WTC11 (cell line): ENCODE measurements at regions not wholly inside any gene's neighbourhood (a gene's known extent, or its start where the extent isn't known, plus 50 kb on each side); places are given as distances from the start of the nearest gene placed in this dataset.

Experiments used
- GTF2I ChIP-seq: fragments of 250-450 bp; sonication (Bioruptor Pico); conservative IDR thresholded peaks from 2 replicates; pipeline ENCODE4 v1.4.0; 2021; ENCODE audit warnings: mild to moderate bottlenecking
- MYBL2 ChIP-seq: sonication (generic); formaldehyde crosslinking; IDR thresholded peaks from 2 replicates; pipeline ENCODE4 v1.8.1; 2023; ENCODE audit warnings: mild to moderate bottlenecking, moderate library complexity, missing genetic modification reagents
- SP1 ChIP-seq: sonication (generic); formaldehyde crosslinking; conservative IDR thresholded peaks from 2 replicates; pipeline ENCODE4 v1.8.1; 2022; ENCODE audit warnings: missing genetic modification reagents
- TF ChIP-seq, protein P1 (sequence below): sonication (generic); formaldehyde crosslinking; IDR thresholded peaks from 2 replicates; pipeline ENCODE4 v1.8.1; 2022; ENCODE audit warnings: low read depth, missing genetic modification reagents, borderline replicate concordance
- TF ChIP-seq, protein P2 (sequence below): fragments of 200-600 bp; IDR thresholded peaks from 2 replicates; pipeline ENCODE4 v1.8.0; 2022; ENCODE audit warnings: antibody characterized with exemption
- TF ChIP-seq, protein P3 (sequence below): sonication (generic); formaldehyde crosslinking; IDR thresholded peaks from 2 replicates; pipeline ENCODE4 v1.8.0; 2022; ENCODE audit warnings: mild to moderate bottlenecking, missing genetic modification reagents
- TF ChIP-seq, protein P4 (sequence below): sonication (generic); formaldehyde crosslinking; IDR thresholded peaks from 2 replicates; pipeline ENCODE4 v1.8.1; 2023; ENCODE audit warnings: mild to moderate bottlenecking, moderate library complexity, missing genetic modification reagents
- TF ChIP-seq, protein P5 (sequence below): fragments of 250-450 bp; sonication (Bioruptor Pico); IDR thresholded peaks from 2 replicates; pipeline ENCODE4 v1.9.0; 2021; ENCODE audit warnings: mild to moderate bottlenecking
- TF ChIP-seq, protein P6 (sequence below): fragments of 250-450 bp; sonication (Bioruptor Pico); IDR thresholded peaks from 2 replicates; pipeline ENCODE4 v1.9.0; 2021; ENCODE audit warnings: moderate library complexity, mild to moderate bottlenecking, inconsistent platforms, borderline replicate concordance

DNA sequence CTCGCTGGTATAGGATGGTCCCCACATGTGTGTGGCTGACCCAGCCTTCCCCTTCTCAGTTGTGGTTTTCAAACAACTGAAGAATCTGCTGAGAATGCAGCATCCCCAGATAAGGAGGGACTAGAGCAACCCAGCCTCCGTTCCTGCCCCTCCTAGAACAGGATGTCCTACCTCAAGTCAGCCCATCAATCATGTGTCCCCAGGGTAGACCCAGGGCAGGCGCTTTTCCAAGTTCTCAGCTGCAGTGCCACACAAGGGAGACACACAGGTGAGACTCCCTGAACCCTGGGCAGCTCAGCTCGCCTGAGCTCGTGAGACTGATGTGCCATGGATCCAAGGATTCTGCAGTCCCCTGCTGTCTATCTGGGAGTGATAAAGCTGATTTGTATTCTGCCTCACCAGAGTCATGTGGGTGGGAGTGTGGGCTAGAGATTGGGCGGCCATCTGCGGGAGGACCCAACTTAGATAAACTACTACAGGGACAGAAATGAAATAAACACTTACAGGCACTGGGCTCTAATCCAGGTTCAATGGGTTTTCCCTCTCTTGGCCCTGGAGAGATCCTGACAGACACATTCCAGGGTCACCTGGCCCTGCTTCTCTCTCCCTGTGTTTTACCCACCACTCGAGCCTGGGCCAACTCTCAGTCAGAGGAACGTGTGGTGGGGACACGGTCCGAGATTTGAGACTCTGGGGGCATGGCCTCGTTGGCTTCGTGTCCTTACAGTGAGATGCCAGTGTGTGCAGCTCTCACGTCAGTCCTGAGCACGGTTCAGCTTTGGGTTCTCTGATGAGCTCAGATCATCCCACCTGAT, 303.5 kb upstream of the SFSWAP start:
- TF ChIP-seq, protein P1, sequence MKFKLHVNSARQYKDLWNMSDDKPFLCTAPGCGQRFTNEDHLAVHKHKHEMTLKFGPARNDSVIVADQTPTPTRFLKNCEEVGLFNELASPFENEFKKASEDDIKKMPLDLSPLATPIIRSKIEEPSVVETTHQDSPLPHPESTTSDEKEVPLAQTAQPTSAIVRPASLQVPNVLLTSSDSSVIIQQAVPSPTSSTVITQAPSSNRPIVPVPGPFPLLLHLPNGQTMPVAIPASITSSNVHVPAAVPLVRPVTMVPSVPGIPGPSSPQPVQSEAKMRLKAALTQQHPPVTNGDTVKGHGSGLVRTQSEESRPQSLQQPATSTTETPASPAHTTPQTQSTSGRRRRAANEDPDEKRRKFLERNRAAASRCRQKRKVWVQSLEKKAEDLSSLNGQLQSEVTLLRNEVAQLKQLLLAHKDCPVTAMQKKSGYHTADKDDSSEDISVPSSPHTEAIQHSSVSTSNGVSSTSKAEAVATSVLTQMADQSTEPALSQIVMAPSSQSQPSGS (CRISPR knock-in tag), result no peak
- TF ChIP-seq GTF2I, result no peak
- TF ChIP-seq, protein P2, sequence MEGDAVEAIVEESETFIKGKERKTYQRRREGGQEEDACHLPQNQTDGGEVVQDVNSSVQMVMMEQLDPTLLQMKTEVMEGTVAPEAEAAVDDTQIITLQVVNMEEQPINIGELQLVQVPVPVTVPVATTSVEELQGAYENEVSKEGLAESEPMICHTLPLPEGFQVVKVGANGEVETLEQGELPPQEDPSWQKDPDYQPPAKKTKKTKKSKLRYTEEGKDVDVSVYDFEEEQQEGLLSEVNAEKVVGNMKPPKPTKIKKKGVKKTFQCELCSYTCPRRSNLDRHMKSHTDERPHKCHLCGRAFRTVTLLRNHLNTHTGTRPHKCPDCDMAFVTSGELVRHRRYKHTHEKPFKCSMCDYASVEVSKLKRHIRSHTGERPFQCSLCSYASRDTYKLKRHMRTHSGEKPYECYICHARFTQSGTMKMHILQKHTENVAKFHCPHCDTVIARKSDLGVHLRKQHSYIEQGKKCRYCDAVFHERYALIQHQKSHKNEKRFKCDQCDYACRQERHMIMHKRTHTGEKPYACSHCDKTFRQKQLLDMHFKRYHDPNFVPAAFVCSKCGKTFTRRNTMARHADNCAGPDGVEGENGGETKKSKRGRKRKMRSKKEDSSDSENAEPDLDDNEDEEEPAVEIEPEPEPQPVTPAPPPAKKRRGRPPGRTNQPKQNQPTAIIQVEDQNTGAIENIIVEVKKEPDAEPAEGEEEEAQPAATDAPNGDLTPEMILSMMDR, result no peak
- TF ChIP-seq, protein P3, sequence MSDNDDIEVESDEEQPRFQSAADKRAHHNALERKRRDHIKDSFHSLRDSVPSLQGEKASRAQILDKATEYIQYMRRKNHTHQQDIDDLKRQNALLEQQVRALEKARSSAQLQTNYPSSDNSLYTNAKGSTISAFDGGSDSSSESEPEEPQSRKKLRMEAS (CRISPR knock-in tag), result no peak
- no peak for TF ChIP-seq SP1
- TF ChIP-seq, protein P4, sequence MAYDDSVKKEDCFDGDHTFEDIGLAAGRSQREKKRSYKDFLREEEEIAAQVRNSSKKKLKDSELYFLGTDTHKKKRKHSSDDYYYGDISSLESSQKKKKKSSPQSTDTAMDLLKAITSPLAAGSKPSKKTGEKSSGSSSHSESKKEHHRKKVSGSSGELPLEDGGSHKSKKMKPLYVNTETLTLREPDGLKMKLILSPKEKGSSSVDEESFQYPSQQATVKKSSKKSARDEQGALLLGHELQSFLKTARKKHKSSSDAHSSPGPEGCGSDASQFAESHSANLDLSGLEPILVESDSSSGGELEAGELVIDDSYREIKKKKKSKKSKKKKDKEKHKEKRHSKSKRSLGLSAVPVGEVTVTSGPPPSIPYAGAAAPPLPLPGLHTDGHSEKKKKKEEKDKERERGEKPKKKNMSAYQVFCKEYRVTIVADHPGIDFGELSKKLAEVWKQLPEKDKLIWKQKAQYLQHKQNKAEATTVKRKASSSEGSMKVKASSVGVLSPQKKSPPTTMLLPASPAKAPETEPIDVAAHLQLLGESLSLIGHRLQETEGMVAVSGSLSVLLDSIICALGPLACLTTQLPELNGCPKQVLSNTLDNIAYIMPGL, result no peak
- TF ChIP-seq, protein P5, sequence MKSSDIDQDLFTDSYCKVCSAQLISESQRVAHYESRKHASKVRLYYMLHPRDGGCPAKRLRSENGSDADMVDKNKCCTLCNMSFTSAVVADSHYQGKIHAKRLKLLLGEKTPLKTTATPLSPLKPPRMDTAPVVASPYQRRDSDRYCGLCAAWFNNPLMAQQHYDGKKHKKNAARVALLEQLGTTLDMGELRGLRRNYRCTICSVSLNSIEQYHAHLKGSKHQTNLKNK (CRISPR knock-in tag), result no peak
- no peak for TF ChIP-seq MYBL2
- TF ChIP-seq, protein P6, sequence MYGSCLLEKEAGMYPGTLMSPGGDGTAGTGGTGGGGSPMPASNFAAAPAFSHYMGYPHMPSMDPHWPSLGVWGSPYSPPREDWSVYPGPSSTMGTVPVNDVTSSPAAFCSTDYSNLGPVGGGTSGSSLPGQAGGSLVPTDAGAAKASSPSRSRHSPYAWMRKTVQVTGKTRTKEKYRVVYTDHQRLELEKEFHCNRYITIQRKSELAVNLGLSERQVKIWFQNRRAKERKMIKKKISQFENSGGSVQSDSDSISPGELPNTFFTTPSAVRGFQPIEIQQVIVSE (CRISPR knock-in tag), result no peak
